ENCODE measurements at regions not wholly inside any gene's neighbourhood (a gene's known extent, or its start where the extent isn't known, plus 50 kb on each side); places are given as distances from the start of the nearest gene placed in this dataset.

GRCh38 chr7:113639221-113639620 lies 279.6 kb downstream of the PPP1R3A start:
- H2AFZ ChIP-seq (ENCODE audit: low read length) = no peak overlapping the region
- H3K79me2 ChIP-seq (ENCODE audit: insufficient read depth, low read depth, low read length) = no peaks in the 10 kb centered on the region
- no peak overlapping the region for H3K4me3 ChIP-seq (ENCODE audit: low read depth, low read length, poor library complexity, severe bottlenecking)
- ChIA-PET CTCF (ENCODE audit: unreplicated experiment) (no interaction called here), POLR2A (no interaction called here)
- no peaks in the 10 kb centered on the region for H3K4me1 ChIP-seq (ENCODE audit: insufficient read depth, low read length, poor library complexity, severe bottlenecking)
- H3K4me2 ChIP-seq (ENCODE audit: low read length) = no peak overlapping the region
- no peaks in the 10 kb centered on the region for H3K9me3 ChIP-seq (ENCODE audit: low read length)
- H3K27ac ChIP-seq (ENCODE audit: low read depth, low read length, poor library complexity, severe bottlenecking) = no peak overlapping the region
- TF ChIP-seq CTCF (conservative IDR thresholded peaks at IDR 0.05; ENCODE audit: low read length) (no peak), EZH2phosphoT487 (IDR thresholded peaks at IDR 0.05; ENCODE audit: borderline replicate concordance, low read depth, low read length) (no peak)
- no peaks in the 10 kb centered on the region for H3K9me2 ChIP-seq (ENCODE audit: insufficient read depth, low read length)
- DNase-seq (ENCODE audit: low spot score) = no peak
- no TSS peak for BruUV-seq (replicated peaks)
- intact Hi-C loops (cut with micrococcal nuclease; ENCODE audit: unreplicated experiment) = no loop called here
- no peaks in the 10 kb centered on the region for H3K36me3 ChIP-seq (ENCODE audit: insufficient read depth, low read length)
- no peaks in the 10 kb centered on the region for H4K20me1 ChIP-seq (ENCODE audit: insufficient read depth, low read length)

GRCh38 chr7:113636727-113637421 lies 281.9 kb downstream of the PPP1R3A start:
- no TSS peak for BruUV-seq (replicated peaks)
- Histone ChIP-seq H2AFZ (ENCODE audit: low read length) (no peak overlapping the region), H3K9me2 (ENCODE audit: insufficient read depth, low read length) (no peaks in the 10 kb centered on the region), H3K79me2 (ENCODE audit: insufficient read depth, low read depth, low read length) (no peaks in the 10 kb centered on the region), H3K36me3 (ENCODE audit: insufficient read depth, low read length) (no peaks in the 10 kb centered on the region), H3K4me3 (ENCODE audit: low read depth, low read length, poor library complexity, severe bottlenecking) (no peak overlapping the region), H4K20me1 (ENCODE audit: insufficient read depth, low read length) (no peaks in the 10 kb centered on the region), H3K27ac (ENCODE audit: low read depth, low read length, poor library complexity, severe bottlenecking) (no peak overlapping the region), H3K9me3 (ENCODE audit: low read length) (no peaks in the 10 kb centered on the region), H3K4me1 (ENCODE audit: insufficient read depth, low read length, poor library complexity, severe bottlenecking) (no peaks in the 10 kb centered on the region), H3K4me2 (ENCODE audit: low read length) (no peak overlapping the region)
- TF ChIP-seq EZH2phosphoT487 (IDR thresholded peaks at IDR 0.05; ENCODE audit: borderline replicate concordance, low read depth, low read length) (no peak), CTCF (conservative IDR thresholded peaks at IDR 0.05; ENCODE audit: low read length) (no peak)
- ChIA-PET CTCF (ENCODE audit: unreplicated experiment) (no interaction called here), POLR2A (interaction anchor here (0.6 kb wide), 1 partner anchor 50 kb away, joined by 3 read pairs; no protein-coding TSS in a partner anchor)
- no peak for DNase-seq (ENCODE audit: low spot score)
- intact Hi-C loops (cut with micrococcal nuclease; ENCODE audit: unreplicated experiment) = no loop called here

GRCh38 chr7:113635492-113635891 lies 283.3 kb downstream of the PPP1R3A start:
- DNase-seq (ENCODE audit: low spot score) = no peak
- no peaks in the 10 kb centered on the region for H3K36me3 ChIP-seq (ENCODE audit: insufficient read depth, low read length)
- ChIA-PET POLR2A (no interaction called here), CTCF (ENCODE audit: unreplicated experiment) (no interaction called here)
- H3K27ac ChIP-seq (ENCODE audit: low read depth, low read length, poor library complexity, severe bottlenecking) = no peak overlapping the region
- H2AFZ ChIP-seq (ENCODE audit: low read length) = no peak overlapping the region
- H4K20me1 ChIP-seq (ENCODE audit: insufficient read depth, low read length) = no peaks in the 10 kb centered on the region
- H3K4me3 ChIP-seq (ENCODE audit: low read depth, low read length, poor library complexity, severe bottlenecking) = no peak overlapping the region
- H3K4me1 ChIP-seq (ENCODE audit: insufficient read depth, low read length, poor library complexity, severe bottlenecking) = no peaks in the 10 kb centered on the region
- BruUV-seq (replicated peaks) = no TSS peak
- intact Hi-C loops (cut with micrococcal nuclease; ENCODE audit: unreplicated experiment) = no loop called here
- TF ChIP-seq CTCF (conservative IDR thresholded peaks at IDR 0.05; ENCODE audit: low read length) (no peak), EZH2phosphoT487 (IDR thresholded peaks at IDR 0.05; ENCODE audit: borderline replicate concordance, low read depth, low read length) (no peak)
- H3K9me2 ChIP-seq (ENCODE audit: insufficient read depth, low read length) = no peaks in the 10 kb centered on the region
- H3K9me3 ChIP-seq (ENCODE audit: low read length) = no peaks in the 10 kb centered on the region
- no peaks in the 10 kb centered on the region for H3K79me2 ChIP-seq (ENCODE audit: insufficient read depth, low read depth, low read length)
- H3K4me2 ChIP-seq (ENCODE audit: low read length) = no peak overlapping the region

Data from OCI-LY7 (cell line).